ENCODE measurements at regions not wholly inside any gene's neighbourhood (a gene's known extent, or its start where the extent isn't known, plus 50 kb on each side); places are given as distances from the start of the nearest gene placed in this dataset.

- TF ChIP-seq NFIC (IDR thresholded peaks at IDR 0.05): no peak
- no peak for TF ChIP-seq FOXM1 (IDR thresholded peaks at IDR 0.05; ENCODE audit: borderline replicate concordance, low read depth)
- TF ChIP-seq TAF1 (IDR thresholded peaks at IDR 0.05; ENCODE audit: low read depth): no peak
- TF ChIP-seq REST (IDR thresholded peaks at IDR 0.05; ENCODE audit: low read depth): no peak
- no peak for TF ChIP-seq YY1 (IDR thresholded peaks at IDR 0.05; ENCODE audit: low read depth)
- no peak for TF ChIP-seq RAD21 (IDR thresholded peaks at IDR 0.05; ENCODE audit: low read depth)
Measured at GRCh38 chr21:27772816-27773215, 805.9 kb upstream of the ADAMTS5 start.

Measured in Ishikawa (cell line).